Stimulated activated CD4-positive, alpha-beta T cell treated with anti-CD3 and anti-CD28 coated beads, Interleukin-2, amount 100 ng/mL, for 24 hours (primary cell): ENCODE measurements at regions not wholly inside any gene's neighbourhood (a gene's known extent, or its start where the extent isn't known, plus 50 kb on each side); places are given as distances from the start of the nearest gene placed in this dataset.

Source experiments
- DNase-seq, 2 donors: peaks; one replicate each; pipeline ENCODE4 v3.0.0-alpha.2; 2020

GRCh38 chr2:234243871-234244565 is 193.5 kb downstream of the SPP2 start:
- DNase-seq, result no peak

- DNase-seq, result no peak
These were observed 191.9 kb downstream of the SPP2 start for GRCh38 chr2:234242459-234242836.

GRCh38 chr2:234241656-234242458 is 191.4 kb downstream of the SPP2 start:
- DNase-seq, result no peak

- DNase-seq, result no peak
These were observed 190.4 kb downstream of the SPP2 start for GRCh38 chr2:234240917-234241316.

- no peak for DNase-seq
These were observed 184.7 kb downstream of the SPP2 start for GRCh38 chr2:234235191-234235590.

- no peak for DNase-seq
These were observed 181.0 kb downstream of the SPP2 start for GRCh38 chr2:234231460-234231859.

GRCh38 chr2:234219046-234219310 is 168.5 kb downstream of the SPP2 start:
- DNase-seq, result no peak

GRCh38 chr2:234218266-234219045 is 168.0 kb downstream of the SPP2 start:
- DNase-seq, result no peak

GRCh38 chr2:234212534-234212933 is 162.0 kb downstream of the SPP2 start:
- DNase-seq, result no peak

- no peak for DNase-seq
These were observed 161.3 kb downstream of the SPP2 start for GRCh38 chr2:234211797-234212196.

GRCh38 chr2:234206738-234207137 is 156.2 kb downstream of the SPP2 start:
- DNase-seq, result no peak

- no peak for DNase-seq
These were observed 154.0 kb downstream of the SPP2 start for GRCh38 chr2:234204480-234204879.

GRCh38 chr2:234203135-234203984 is 152.9 kb downstream of the SPP2 start:
- peak in 1 of 2 donors; percentile 14 for DNase-seq

GRCh38 chr2:234202601-234203000 is 152.1 kb downstream of the SPP2 start:
- DNase-seq, result no peak

GRCh38 chr2:234199996-234200395 is 149.5 kb downstream of the SPP2 start:
- no peak for DNase-seq

- no peak for DNase-seq
These were observed 148.5 kb downstream of the SPP2 start for GRCh38 chr2:234198976-234199375.

- no peak for DNase-seq
These were observed 145.0 kb downstream of the SPP2 start for GRCh38 chr2:234195516-234195915.

- DNase-seq, result no peak
These were observed 143.6 kb downstream of the SPP2 start for GRCh38 chr2:234193977-234194563.

GRCh38 chr2:234191819-234192407 is 141.4 kb downstream of the SPP2 start:
- DNase-seq, result no peak

- no peak for DNase-seq
These were observed 139.3 kb downstream of the SPP2 start for GRCh38 chr2:234189786-234190300.

- no peak for DNase-seq
These were observed 138.7 kb downstream of the SPP2 start for GRCh38 chr2:234189230-234189629.

GRCh38 chr2:234187646-234188174 is 137.2 kb downstream of the SPP2 start:
- DNase-seq, result no peak
